ENCODE measurements at regions not wholly inside any gene's neighbourhood (a gene's known extent, or its start where the extent isn't known, plus 50 kb on each side); places are given as distances from the start of the nearest gene placed in this dataset.

DNA sequence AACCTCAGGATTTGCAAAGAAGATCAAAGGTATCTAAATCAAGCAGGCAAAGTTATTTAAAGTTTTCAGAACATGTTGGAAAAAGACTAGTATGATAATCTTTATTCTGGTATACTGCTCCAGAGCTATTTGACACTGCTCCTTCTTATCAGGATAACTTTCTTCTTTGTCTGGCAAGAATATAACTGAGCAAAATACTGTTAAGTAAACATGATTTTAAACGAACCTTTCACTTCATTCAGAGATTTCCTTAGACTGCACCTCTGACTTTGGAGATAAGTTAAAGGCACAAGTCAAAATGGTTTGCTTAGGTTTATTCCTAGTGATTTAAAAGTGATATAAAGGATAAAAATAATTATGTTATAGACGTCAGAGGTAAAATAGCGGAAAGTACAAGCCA is 103.9 kb upstream of the CCDC190 start:
- DNase-seq, result no peak

- DNase-seq, result no peak
Observed at GRCh38 chr1:162956922-162957321, 95.9 kb upstream of the CCDC190 start.

DNA sequence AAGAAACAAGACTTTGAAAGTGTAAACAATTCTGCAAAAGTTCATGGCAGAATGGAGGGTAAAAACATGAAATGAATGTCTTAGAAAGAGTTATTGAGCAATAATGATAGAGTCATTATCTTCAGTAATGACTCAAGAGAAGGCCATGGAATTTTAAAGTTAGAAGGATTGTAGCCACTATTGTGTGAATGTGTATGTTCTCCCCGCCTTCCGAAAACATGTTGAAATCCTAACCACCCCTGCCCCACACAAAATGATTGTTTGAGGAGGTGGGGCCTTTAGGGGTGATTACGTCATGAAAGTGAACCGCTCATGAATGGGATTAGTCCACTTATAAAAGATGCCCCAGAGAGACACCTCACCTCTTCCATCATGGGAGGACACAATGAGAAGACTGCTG is 93.8 kb upstream of the CCDC190 start:
- DNase-seq, result no peak

DNA sequence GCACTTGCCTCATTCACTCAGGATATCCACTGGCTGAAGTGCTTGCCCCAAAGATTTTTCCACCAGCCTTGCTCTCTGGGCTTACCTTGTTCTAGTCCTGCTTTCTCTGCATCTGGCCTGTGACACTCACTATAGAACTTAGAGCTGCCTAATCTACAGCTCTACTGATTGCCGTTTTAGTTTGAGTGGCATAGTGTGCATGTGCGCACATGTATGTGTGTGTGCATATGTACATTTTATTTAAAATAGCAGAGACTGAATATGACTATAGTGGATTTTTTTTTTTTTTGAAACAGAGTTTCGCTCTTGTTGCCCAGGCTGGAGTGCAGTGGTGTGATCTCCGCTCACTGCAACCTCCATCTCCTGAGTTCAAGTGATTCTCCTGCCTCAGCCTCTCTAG is 92.0 kb upstream of the CCDC190 start:
- no peak for DNase-seq

DNA sequence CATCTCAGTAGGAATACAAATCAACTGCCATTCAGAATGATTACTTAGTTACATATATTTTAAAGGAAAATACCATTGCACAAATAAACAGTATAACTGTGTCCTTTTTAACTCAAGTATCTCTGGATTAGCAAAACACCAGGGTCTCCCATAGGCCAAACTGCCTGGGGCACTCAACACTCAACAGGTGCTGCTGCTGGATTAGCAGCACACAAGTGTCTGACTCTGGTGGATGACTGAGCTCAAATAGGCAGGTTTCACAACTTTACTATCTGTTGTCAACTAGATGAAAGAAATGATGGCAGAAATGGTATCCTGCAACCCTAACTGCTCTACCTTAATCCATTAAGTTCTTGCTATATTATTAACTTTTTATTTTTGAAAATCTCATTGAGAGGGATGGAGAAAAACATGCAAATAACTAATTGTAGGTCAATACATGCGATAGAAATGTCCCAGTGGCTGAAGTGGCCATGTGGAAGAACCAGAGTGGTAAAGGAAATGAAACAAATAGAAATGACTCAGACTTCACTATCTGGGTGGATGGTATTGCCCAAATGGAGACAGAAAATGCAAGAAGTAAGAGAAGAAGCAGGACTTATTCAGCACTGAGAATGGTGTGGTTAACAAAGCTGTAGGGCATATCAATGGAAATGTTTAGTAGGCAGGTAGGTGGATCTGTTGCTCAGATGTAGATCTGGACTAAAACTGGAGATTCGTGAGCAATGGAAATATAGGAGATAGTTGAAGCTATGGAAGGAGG is 90.8 kb upstream of the CCDC190 start:
- peak in 1 of 2 experiments; percentile 27 for DNase-seq

GRCh38 chr1:162950187-162950586 is 89.2 kb upstream of the CCDC190 start:
- DNase-seq, result no peak

DNA sequence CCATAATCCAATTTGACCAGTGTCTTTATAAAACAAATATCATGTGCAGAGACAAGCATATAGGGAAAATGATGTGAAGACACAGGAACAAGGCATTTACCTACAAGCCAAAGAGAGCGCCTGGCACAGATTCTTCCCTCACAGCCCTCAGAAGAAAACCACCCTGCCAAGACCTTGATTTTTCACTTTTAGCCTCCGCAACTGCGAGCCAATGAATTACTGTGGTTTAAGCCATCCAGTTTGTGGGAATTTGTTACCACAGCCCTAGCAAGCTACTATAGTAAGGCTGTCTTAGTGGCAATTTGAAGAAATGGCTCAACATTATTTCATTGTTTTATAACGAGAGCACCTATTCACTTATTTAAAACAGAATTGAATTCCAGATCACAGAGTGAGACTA is 85.7 kb upstream of the CCDC190 start:
- DNase-seq, result no peak

GRCh38 chr1:162944974-162945674 is 84.1 kb upstream of the CCDC190 start:
- no peak for DNase-seq

- peak in 1 of 2 experiments; percentile 22 for DNase-seq
Observed at GRCh38 chr1:162943622-162944021, 82.6 kb upstream of the CCDC190 start.

DNA sequence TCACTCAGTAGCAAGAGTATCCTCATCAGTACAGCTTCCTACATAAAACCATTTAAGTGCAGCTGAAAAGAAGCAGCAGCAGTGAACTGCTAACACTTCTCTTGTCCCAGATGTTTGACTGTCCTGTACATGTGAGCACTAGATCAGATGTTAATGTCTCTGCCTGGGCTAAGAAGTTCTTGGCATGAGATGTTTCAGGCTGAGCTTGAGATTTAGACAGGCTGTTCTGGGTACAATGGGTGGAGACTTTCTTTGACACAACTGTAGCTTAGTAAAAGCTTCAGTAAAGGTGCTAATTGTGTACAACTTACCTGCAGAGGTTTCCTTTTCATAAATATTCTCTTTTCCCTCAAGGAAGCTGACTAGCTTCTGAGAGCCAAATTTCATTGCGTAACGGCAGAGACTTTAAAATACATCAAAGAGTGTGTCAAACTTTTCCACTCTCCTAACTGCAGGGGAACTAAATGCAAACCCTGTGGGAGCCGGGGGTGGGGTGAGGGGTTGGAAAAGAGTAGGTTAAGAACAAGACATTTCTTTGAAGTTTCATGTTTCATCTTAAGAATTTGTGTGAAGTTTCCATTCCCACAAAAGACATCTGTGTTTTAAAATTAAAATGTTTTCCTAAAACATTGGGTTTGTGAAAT is 82.1 kb upstream of the CCDC190 start:
- DNase-seq, result no peak

GRCh38 chr1:162941024-162941423 is 80.0 kb upstream of the CCDC190 start:
- no peak for DNase-seq

DNA sequence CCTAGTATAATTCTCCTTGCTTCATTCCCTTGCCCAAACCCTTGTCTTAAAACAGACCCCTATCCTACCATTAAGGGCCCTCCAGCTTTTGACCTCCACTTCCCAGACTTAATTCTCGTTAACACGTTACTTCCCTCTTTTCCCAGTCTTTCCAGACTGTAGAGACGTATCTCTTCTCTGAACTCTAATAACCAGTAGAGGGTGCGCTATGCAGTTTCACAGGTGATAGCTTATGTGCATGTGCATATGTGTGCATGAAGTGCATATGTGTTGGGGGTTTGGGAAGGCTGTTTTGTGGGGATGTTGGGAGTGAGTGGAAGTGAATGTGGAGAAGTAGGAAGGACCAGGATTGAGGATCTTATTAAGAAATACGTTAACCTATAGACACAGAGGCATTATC is 78.1 kb upstream of the CCDC190 start:
- DNase-seq, result peak in 1 of 2 experiments; percentile 16

- no peak for DNase-seq
Observed at GRCh38 chr1:162937716-162938395, 76.9 kb upstream of the CCDC190 start.

GRCh38 chr1:162930976-162931560 is 70.1 kb upstream of the CCDC190 start:
- peak in 1 of 2 experiments; percentile 3 for DNase-seq

DNA sequence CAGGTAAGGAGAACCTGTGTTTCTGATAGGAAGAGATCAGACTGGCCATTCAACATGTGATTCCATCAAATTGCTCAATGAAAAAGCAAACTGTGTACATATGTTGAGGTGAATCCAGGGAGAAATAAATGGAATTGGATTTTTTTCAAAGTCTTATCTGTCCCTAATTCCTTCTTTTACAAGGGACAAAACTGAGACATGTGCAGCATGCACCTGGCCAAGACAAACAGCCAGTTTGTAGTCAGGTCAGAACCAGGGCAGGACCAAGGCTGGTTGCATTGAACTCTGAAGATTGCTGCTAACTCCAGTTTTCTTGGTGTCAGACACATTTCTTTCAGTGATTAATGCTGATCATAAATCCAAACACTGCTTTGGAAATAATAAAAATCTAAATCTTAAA is 69.6 kb upstream of the CCDC190 start:
- no peak for DNase-seq

DNA sequence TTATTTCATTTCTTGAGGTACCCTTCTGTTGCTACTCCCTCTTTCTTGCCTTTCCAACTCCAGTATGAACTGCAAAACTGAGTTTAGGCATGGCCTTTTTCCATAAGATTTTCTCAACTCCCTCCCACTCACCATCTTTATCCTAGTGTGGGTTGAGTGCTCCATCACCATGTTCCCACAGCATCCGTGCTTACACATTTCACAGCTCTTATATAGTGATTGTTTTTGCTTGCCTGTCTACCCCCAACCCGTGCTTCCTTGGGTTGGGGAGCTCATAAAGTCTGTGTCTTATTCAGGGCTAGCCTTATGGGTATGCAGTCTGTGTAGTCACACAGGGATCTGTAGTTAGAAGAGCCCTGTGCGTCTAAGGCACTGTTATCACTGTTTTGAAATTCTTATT is 68.2 kb upstream of the CCDC190 start:
- no peak for DNase-seq

GRCh38 chr1:162928141-162928540 is 67.2 kb upstream of the CCDC190 start:
- no peak for DNase-seq

DNA sequence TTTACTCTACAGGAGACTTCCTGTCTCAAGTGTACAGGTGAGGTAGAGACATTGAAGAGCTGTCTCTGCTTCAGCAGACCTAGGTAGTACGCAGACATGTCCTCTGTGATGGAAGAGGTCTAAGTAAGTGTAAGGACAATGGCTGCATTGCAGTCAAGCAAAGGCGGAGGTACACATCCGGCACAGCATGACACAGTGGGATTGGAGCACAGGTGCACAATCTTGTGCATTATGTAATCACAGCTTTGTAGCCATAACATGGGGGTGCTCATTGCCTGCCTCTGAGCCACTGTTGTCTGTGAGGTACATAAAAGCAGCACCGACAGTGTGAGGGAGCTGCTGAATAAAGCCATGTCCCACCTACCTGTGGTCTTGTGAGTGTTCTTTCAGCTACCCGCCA is 66.4 kb upstream of the CCDC190 start:
- DNase-seq, result no peak

GRCh38 chr1:162926906-162927305 is 65.9 kb upstream of the CCDC190 start:
- no peak for DNase-seq

- DNase-seq, result no peak
Observed at GRCh38 chr1:162924179-162924578, 63.2 kb upstream of the CCDC190 start.

DNA sequence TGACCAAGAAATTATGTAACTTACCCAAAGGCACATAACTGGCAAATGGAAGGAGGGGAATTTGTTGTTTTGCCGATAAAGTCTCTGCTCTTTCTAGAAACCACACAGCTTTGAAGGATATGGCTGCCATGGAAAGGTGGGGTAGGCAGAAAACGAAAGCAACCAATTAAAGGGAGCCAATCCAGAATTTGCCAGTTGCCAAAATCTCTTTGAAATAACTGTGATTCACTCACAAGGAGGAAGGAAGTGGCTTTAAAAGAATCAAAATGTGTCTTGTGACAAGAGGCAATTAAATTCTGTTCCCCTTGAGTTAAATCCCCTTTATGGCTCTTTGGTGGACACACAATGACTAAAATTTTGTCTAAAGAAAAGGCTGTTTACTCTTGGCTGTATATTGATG is 61.2 kb upstream of the CCDC190 start:
- DNase-seq, result no peak

DNA sequence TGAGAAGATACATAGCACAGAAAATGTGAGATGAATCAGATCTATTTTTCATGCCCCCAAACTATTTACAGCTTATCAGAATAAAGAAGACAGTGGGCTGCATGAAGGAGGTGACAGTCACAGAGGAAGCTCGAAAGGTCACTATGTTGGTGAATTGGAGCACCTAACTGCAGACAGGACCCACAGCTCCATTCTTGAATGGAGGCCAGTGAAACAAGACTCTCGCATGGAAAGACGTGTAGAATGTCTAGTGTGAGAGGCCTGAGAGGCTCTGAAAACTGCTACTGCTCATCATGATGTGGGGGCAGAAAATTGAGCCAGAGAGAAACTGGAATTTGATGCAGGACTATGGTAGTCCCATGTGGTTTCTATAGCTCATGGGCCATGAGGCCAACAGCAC is 60.3 kb upstream of the CCDC190 start:
- no peak for DNase-seq

GRCh38 chr1:162919034-162919433 is 58.1 kb upstream of the CCDC190 start:
- no peak for DNase-seq
